IPS-20b (cell line): ENCODE measurements at regions not wholly inside any gene's neighbourhood (a gene's known extent, or its start where the extent isn't known, plus 50 kb on each side); places are given as distances from the start of the nearest gene placed in this dataset.
"Not testable (repeated sequence)": the region's sequence is repeated elsewhere in the genome, so short reads cannot be mapped to it uniquely, and the experiment has no call there.

ENCODE experiments used
- H3K27ac ChIP-seq: one replicate; pipeline ENCODE4 v1.5.1; 2013; ENCODE audit warnings: low read length
- H3K27me3 ChIP-seq: 2 replicates; pipeline ENCODE4 v1.6.1; 2013; ENCODE audit warnings: mild to moderate bottlenecking, low read length, inconsistent platforms; ENCODE audit not compliant: insufficient read depth
- H3K36me3 ChIP-seq: 2 replicates; pipeline ENCODE4 v1.6.1; 2013; ENCODE audit warnings: low read depth, mild to moderate bottlenecking, inconsistent platforms, low read length, moderate library complexity; ENCODE audit not compliant: insufficient read depth
- H3K4me1 ChIP-seq: 2 replicates; pipeline ENCODE4 v1.6.1; 2013; ENCODE audit warnings: mild to moderate bottlenecking, control low read depth, inconsistent platforms, low read length, moderate library complexity; ENCODE audit not compliant: insufficient read depth
- H3K4me3 ChIP-seq: 2 replicates; pipeline ENCODE4 v1.5.1; 2013; ENCODE audit warnings: mild to moderate bottlenecking, low read length, inconsistent platforms
- H3K9ac ChIP-seq: 2 replicates; pipeline ENCODE4 v1.6.1; 2013; ENCODE audit warnings: low read depth, mild to moderate bottlenecking, inconsistent platforms, low read length, moderate library complexity
- H3K9me3 ChIP-seq: 2 replicates; pipeline ENCODE4 v1.6.1; 2013; ENCODE audit warnings: mild to moderate bottlenecking, low read depth, low read length, inconsistent platforms; ENCODE audit not compliant: insufficient read depth

- H3K9me3 ChIP-seq = no peaks in the 10 kb centered on the region
- H3K27me3 ChIP-seq = no peaks in the 10 kb centered on the region
- H3K4me3 ChIP-seq = no peak overlapping the region
- H3K36me3 ChIP-seq = no peaks in the 10 kb centered on the region
- no peak overlapping the region for H3K27ac ChIP-seq
- H3K4me1 ChIP-seq = no peaks in the 10 kb centered on the region
- H3K9ac ChIP-seq = no peak overlapping the region
Measured at GRCh38 chr6:2353412-2354137, 108.2 kb upstream of the GMDS start.

- no peaks in the 10 kb centered on the region for H3K27me3 ChIP-seq
- H3K36me3 ChIP-seq = no peaks in the 10 kb centered on the region
- H3K27ac ChIP-seq = no peak overlapping the region
- no peaks in the 10 kb centered on the region for H3K4me1 ChIP-seq
- H3K4me3 ChIP-seq = no peak overlapping the region
- no peaks in the 10 kb centered on the region for H3K9me3 ChIP-seq
- no peak overlapping the region for H3K9ac ChIP-seq
Measured at GRCh38 chr6:2351807-2352431, 106.5 kb upstream of the GMDS start.

GRCh38 chr6:2351090-2351489 lies 105.7 kb upstream of the GMDS start:
- Histone ChIP-seq H3K4me3 (no peak overlapping the region), H3K4me1 (no peaks in the 10 kb centered on the region), H3K27ac (no peak overlapping the region), H3K9ac (no peak overlapping the region), H3K9me3 (no peaks in the 10 kb centered on the region), H3K36me3 (no peaks in the 10 kb centered on the region), H3K27me3 (no peaks in the 10 kb centered on the region)

- H3K9ac ChIP-seq = no peak overlapping the region
- H3K27me3 ChIP-seq = no peaks in the 10 kb centered on the region
- H3K36me3 ChIP-seq = no peaks in the 10 kb centered on the region
- no peaks in the 10 kb centered on the region for H3K4me1 ChIP-seq
- H3K4me3 ChIP-seq = no peak overlapping the region
- H3K9me3 ChIP-seq = no peaks in the 10 kb centered on the region
- H3K27ac ChIP-seq = no peak overlapping the region
Measured at GRCh38 chr6:2346078-2346477, 100.7 kb upstream of the GMDS start.

- no peak overlapping the region for H3K27ac ChIP-seq
- no peak overlapping the region for H3K4me3 ChIP-seq
- H3K36me3 ChIP-seq = no peaks in the 10 kb centered on the region
- no peaks in the 10 kb centered on the region for H3K27me3 ChIP-seq
- H3K9ac ChIP-seq = no peak overlapping the region
- H3K9me3 ChIP-seq = no peaks in the 10 kb centered on the region
- no peaks in the 10 kb centered on the region for H3K4me1 ChIP-seq
Measured at GRCh38 chr6:2344319-2344905, 99.0 kb upstream of the GMDS start.

- H3K4me3 ChIP-seq = no peak overlapping the region
- H3K9ac ChIP-seq = no peak overlapping the region
- H3K27ac ChIP-seq = no peak overlapping the region
- peaks cover 48% of the 10 kb centered on the region for H3K9me3 ChIP-seq
- H3K36me3 ChIP-seq = no peaks in the 10 kb centered on the region
- no peaks in the 10 kb centered on the region for H3K4me1 ChIP-seq
- H3K27me3 ChIP-seq = no peaks in the 10 kb centered on the region
Measured at GRCh38 chr6:2327591-2327990, 82.2 kb upstream of the GMDS start.

- H3K27me3 ChIP-seq = no peaks in the 10 kb centered on the region
- H3K36me3 ChIP-seq = no peaks in the 10 kb centered on the region
- no peak overlapping the region for H3K9ac ChIP-seq
- H3K9me3 ChIP-seq = peaks cover 44% of the 10 kb centered on the region
- no peak overlapping the region for H3K27ac ChIP-seq
- H3K4me1 ChIP-seq = no peaks in the 10 kb centered on the region
- no peak overlapping the region for H3K4me3 ChIP-seq
Measured at GRCh38 chr6:2324166-2324953, 79.0 kb upstream of the GMDS start.

- H3K9me3 ChIP-seq = peaks cover 12% of the 10 kb centered on the region
- not testable (repeated sequence) for H3K9ac ChIP-seq, H3K4me3 ChIP-seq, H3K27me3 ChIP-seq, H3K27ac ChIP-seq, H3K36me3 ChIP-seq, H3K4me1 ChIP-seq
Measured at GRCh38 chr6:2317498-2317897, 72.1 kb upstream of the GMDS start.

- Histone ChIP-seq H3K36me3 (no peaks in the 10 kb centered on the region), H3K27me3 (no peaks in the 10 kb centered on the region), H3K4me1 (no peaks in the 10 kb centered on the region), H3K9ac (no peak overlapping the region), H3K27ac (no peak overlapping the region), H3K9me3 (peaks cover 12% of the 10 kb centered on the region), H3K4me3 (no peak overlapping the region)
Measured at GRCh38 chr6:2314641-2315040, 69.2 kb upstream of the GMDS start.

- no peaks in the 10 kb centered on the region for H3K4me1 ChIP-seq
- no peak overlapping the region for H3K9ac ChIP-seq
- no peaks in the 10 kb centered on the region for H3K9me3 ChIP-seq
- no peak overlapping the region for H3K27ac ChIP-seq
- no peaks in the 10 kb centered on the region for H3K36me3 ChIP-seq
- no peaks in the 10 kb centered on the region for H3K27me3 ChIP-seq
- H3K4me3 ChIP-seq = no peak overlapping the region
Measured at GRCh38 chr6:2310042-2310441, 64.6 kb upstream of the GMDS start.

- H3K9ac ChIP-seq = no peak overlapping the region
- H3K9me3 ChIP-seq = no peaks in the 10 kb centered on the region
- H3K27me3 ChIP-seq = no peaks in the 10 kb centered on the region
- no peaks in the 10 kb centered on the region for H3K36me3 ChIP-seq
- no peak overlapping the region for H3K4me3 ChIP-seq
- H3K27ac ChIP-seq = no peak overlapping the region
- H3K4me1 ChIP-seq = no peaks in the 10 kb centered on the region
Measured at GRCh38 chr6:2309122-2309521, 63.7 kb upstream of the GMDS start.
